CD4-positive, alpha-beta T cell treated with Interferon alpha-2 for 1 hour (primary cell): ENCODE measurements at regions not wholly inside any gene's neighbourhood (a gene's known extent, or its start where the extent isn't known, plus 50 kb on each side); places are given as distances from the start of the nearest gene placed in this dataset.

Source experiments
- DNase-seq, 2 donors: peaks; one replicate each; pipeline ENCODE4 v3.0.0-alpha.2; 2020 to 2022

DNA sequence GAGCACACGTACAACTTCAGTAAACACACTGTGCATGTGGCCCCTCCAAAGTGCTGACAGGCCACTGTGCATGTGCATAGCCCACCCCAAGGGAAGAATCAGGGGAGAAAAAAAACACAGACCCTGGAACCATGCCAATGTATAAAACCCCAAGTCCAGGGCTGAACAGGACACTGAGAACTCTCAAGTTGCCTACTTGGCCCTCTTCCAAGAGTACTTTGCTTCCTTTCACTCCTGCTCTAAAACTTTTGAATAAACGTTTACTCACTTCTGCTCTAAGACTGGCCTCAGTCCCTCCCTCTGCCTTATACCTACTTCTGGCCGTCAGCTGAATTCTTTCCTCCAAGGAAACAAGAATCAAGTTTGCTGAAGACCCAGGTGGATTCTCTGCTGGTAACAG is 77.7 kb upstream of the NFIB start:
- no peak for DNase-seq

DNA sequence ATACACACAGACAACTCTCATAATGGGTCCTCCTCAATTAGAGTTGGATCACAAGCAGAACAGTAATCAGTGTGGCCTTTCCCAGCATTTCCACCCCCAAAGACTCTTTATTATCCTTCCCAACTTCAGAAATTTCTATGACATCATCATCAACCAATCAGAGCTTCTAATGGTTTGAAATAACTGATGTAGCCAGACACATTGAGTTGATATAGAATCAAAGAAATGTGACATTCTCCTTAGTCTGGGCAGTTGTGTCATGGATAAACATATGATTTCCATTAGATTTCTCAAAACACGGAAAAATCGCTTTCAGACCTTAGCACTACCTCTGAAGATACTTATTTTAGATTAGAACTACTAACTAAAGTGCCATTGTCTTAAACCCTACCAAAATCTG is 75.7 kb upstream of the NFIB start:
- no peak for DNase-seq

DNA sequence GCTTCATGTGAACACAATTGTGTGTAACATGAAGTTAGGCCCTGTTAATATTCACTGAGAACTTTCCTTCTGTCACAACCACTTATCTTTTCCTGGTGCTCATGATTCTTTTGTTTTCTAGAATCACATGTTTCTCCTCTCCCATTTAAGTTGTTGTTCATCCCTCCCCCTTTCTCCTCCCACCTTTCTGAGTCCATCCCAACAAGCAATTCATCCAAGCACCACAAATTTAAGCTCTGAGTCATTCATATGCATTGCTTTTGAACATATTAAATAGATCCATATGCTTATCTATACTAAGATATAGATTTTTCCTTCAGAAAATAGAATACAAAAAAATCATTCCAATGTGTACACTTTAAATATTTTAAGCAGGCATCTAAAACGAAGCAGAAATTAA is 75.2 kb upstream of the NFIB start:
- no peak for DNase-seq

DNA sequence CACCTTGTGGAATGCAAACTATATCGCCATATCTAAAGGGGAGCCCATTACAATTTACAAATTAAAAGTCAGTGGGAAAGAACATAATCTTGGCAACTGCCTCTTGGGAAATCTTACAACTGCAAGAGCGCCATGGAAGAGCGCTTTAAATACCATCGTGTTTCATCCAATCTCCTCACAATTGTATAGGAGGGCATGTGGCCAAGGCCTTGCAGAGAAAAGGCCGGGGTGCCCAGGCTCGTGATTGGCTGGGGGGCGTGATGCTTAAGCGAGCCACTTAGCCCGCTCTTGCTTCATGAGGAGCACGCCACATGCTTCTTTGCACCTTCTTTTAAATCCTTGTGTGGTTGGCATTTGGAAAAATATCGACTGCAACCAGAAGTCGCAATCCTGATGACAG is 69.8 kb upstream of the NFIB start:
- no peak for DNase-seq

DNA sequence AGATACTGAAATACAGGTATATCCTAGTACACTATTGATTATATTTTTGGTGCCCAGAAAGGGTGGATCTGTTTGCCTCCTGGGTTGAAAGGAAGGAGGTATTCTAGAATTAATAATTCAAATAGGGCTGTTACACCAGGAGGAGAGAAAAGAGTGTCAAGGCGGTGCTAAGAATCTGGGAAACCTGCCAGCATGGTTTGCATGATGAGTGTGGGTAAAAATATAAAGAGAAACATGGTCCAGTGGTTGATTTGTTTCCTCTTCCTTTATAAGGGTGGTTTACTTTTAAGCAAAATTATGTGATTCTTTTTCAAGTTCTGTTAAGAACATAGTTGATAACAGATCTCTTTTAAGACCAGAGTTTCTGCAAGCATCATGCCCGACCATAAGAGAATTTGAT is 69.4 kb upstream of the NFIB start:
- DNase-seq = no peak

DNA sequence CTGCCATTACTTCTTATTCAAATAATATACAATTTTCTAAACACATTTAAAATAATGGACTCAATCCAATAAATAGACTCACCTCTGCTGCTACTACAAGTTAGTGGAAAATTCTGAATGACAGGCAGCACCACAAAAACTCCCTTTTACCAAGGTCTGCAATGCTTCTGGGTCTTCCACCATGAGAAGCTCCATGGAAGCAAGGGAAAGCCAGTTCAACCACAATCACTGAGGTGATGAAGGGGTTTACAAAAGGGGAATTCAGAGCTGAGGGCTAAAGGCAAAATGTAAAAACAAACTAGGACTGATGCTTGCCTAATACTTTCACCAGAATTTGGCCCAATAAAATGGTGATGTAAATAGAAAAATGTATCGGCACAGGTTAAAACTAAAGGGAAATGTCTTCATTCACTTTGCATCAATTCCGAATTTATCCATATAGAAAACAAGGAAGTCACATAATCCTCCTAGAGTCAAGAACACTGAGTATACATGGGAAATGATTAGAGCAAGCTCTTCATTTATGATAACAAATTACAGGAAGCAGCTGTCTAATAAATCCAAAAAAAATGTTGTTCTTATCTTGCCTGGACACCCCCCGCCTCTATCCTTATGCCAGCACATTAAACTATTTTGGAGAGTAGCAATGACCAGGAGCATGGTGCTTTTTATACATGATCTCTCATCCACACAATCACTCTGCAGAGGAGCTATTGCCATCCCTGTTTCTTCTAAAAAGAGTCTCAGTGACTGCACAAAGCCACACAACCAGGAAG is 66.3 kb upstream of the NFIB start:
- DNase-seq = no peak

DNA sequence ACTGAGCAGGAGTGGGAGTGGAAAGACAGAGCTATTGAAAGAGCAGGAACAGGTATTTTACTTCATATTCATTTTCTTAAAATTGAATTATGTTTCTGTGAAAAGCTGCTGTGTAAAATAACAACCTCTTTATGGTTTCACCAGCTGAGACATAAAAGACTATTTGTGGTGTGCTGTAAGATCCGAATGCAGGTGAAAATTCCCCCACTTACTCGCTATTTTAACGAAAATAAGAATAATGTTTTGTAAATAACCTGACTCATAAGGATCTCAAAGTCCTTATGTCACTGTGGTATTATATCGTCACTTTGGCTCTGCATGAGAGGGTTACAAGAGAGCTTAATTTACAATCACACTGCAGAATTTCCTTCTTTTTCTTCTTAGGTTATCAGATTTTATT is 65.3 kb upstream of the NFIB start:
- no peak for DNase-seq

DNA sequence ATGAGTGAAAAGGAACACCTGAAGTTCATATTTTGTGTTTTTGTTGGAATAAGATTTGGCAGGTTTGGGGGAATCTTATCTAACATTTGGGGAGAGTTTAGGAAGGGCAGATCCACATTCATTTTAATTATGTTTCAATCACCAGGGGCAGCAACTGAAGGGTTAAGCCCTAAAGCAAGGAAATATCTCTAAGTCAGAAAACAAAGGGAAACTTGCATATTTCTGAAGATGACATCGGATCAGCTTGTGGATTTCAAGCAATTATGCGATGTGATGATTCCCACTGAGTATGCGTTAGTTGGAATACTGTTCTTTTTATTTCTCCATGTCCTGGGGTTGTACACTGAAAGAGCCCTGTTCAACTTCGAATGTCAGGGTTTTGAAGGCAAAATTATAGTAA is 59.8 kb upstream of the NFIB start:
- DNase-seq = no peak

DNA sequence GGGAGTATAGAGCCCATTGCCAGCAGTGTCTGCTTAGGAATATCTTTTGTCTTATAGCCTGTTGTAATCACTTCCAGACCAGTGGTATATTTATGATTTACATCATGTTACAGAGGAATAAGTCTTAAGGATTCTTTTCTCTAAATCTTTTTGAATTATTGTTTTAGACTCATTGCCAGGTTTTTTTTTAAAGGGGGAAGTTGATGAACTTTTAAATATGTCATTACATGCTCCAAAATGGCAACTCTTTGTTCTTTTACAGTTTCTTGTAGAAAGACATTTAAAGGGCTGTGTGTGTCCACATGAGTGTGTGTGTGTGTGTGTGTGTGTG is 59.4 kb upstream of the NFIB start:
- no peak for DNase-seq

DNA sequence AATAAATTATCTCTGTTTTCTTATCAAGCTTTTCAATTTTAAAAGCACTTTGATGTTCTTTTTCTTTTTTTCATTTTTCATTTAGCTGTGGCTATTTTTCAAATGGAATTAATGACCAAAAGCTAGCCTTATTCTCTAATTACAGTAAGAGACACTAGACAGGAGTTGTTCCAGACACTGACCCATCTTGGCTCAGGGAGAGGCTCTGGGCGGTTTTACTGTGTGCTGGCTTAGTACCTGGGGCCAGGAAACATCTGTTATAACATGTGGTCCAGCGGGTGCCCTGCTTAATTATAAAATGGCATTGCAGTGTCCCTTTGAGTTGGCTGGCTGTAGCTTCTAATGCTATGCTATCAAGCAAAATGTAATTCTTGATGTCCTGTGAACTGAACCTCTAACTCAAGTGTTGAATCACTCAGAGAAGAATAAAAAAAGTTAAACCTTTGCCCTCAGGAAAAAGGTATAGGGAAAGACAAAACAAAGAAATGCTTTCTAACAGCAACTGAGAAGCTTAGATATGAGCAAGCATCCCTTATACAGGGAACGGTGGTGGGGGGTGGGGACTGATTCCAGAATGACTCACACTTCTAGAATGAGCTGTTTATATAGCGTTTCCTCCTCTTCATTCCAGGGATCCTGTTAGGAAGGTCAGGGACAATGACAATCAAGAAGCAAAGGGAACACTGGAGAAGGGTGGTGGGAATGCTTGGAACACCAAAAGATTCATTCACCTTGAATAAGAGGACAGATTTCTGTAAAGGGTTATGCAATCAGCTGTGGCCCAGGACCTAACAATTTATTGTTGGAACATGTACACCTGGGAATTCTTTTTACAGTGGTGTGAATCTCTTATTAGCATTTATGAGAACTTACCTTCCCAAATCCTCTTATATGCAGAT is 58.7 kb upstream of the NFIB start:
- no peak for DNase-seq

DNA sequence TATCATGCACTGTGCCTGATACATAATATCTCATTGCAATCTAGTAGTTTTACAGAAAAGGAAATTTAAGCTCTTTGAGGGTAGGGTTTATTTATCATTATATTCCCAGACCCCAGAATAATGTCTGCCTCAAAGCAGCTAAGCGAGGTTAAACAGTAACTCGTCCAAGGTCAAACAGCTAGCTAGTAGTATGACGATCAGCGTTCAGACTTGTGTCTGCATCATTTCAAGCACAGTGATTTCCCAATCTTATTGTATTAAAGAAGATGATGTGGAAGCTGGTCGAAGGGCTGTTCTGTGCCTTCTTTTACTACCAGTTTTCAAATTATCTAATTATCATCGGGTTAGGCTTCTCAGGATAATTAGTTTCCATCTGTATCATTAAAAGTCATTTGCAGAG is 55.1 kb upstream of the NFIB start:
- DNase-seq = no peak

DNA sequence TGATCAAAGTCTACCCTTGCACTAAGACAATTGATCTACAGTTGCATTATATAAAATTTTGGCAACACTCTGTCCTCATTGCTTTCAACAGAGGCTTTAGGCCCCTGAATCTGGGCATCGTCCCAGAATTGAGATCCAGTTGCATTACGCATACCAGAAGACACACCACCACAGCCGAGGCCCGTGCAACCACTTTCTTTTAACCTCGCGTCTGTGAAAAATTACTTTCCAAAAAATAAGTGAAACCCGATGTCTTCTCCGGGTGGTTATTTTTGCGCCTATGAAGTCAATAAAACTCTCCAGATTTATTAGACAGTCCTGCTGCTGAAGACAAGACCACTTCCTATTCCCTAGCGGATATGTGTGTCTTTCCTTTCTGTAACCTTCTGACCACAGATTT is 52.1 kb upstream of the NFIB start:
- no peak for DNase-seq

DNA sequence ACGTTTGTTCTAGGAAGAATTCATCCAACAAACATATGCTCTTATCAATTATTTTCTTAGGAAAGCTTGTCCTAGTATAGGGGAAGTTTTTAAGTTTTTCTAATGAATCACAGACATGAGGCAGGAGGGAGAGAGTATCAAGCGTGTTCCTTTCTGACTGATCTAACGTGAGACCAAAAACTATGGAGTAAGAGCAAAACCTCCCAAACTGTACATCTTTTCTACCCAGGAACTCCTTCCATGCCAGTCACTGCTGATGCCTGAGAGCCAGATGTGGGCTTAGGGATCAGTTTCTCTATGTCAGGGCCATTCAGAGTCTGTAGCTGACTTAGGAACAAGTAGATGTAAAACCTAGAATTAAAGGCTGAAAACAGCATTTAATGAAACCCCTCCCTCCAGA is 51.7 kb upstream of the NFIB start:
- no peak for DNase-seq
